ENCODE measurements at regions not wholly inside any gene's neighbourhood (a gene's known extent, or its start where the extent isn't known, plus 50 kb on each side); places are given as distances from the start of the nearest gene placed in this dataset.

GRCh38 chr3:194769020-194769643 lies 83.4 kb downstream of the FAM43A start:
- DNase-seq (ENCODE audit: low spot score) = peak; percentile 55

DNA sequence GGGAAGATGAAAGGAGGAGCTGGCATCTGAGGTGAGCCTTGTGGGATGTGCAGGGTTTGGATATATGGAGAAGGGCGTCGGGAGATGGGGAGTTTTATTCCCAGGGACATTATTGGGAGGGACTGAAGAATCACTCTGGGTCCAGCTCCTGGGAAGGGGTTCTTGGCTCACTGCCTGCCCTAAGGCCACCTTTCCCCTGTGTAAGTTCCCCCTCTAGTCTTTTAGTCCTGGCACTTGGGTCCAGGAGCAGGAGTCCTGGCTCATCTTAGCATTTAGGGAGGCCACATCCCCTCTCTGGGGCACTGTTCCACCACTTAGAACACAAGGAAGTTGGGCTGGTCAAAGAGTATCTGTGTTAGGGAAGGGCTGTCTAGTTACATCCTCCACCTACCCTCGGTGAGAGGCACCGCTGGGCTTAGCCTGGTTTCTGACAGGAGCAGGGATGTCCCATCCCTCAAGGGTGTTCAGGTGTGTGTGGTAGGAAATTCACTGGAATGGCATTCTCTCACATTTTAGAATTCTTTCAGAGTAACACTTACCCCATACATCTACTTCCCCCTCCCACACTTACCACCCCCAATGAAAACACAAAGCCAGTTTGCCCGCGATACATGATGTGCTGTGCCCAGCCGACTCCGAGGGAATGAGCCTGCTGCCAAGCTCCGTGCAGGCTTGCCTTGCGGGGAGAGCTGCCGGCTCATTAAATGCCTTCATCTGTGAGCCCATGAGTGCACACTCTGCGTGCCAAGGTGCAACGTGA lies 86.7 kb downstream of the FAM43A start:
- no peak for DNase-seq (ENCODE audit: low spot score)

DNA sequence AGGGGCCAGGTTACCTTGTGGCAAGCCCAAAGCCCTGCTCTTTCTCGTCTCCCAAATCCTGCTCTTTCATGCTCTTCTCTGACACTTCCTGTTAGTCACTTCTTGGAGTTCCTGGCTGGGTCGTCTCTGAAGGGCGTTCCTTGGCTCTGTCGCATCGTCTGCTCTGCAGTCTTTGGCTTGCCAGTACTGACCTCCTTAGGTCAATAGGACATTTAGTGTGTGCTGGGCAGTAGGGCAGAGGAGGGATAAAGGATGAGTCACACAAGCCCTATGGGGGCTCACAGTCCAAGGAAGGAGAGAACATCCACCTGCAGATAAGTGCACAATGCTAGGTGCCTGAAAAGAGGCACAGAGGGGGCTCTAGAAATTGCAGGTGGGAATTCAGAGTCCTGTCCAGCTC lies 87.5 kb downstream of the FAM43A start:
- DNase-seq (ENCODE audit: low spot score) = no peak

GRCh38 chr3:194773771-194774455 lies 88.2 kb downstream of the FAM43A start:
- DNase-seq (ENCODE audit: low spot score) = no peak

DNA sequence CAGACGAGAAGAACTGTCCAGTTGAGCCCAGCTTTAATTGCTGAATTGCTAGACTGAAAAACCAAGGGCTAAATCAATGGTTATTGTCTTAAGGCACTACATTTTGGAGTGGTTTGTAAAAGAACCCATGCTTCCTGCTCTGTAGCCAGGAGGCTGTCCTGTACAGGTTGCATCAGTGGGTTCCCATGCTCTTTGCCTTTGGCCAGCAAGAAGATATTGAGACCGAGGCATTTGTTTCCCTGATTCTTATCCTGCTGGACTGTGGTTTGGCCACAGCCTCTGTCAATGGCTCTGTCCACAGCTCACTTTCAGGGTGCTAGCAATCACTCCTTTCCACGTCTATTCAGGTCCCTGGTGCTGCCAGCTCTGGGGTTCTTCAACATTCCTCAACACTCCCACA lies 89.6 kb downstream of the FAM43A start:
- no peak for DNase-seq (ENCODE audit: low spot score)

DNA sequence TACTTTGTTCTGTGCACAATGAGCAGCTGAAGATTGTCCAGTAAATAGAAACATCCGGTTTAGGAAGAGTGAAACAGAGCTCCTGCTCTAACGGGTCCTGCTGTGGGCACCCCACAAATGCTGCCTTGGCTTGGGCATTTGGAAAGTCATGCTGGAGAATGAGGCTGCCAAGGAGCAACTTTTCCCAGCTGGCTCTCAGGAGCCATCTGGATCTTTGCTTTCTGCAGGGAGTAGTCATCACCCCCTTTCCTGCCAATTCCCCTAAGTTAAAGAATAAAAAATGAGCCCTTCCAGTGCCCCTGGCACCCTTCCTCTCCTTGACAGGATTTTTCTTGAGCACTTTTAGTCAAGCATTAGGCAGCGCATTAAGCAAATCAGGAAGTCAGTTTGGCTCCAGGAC lies 90.0 kb downstream of the FAM43A start:
- DNase-seq (ENCODE audit: low spot score) = no peak

- DNase-seq (ENCODE audit: low spot score) = no peak
Measured at GRCh38 chr3:194777729-194778128, 92.0 kb downstream of the FAM43A start.

DNA sequence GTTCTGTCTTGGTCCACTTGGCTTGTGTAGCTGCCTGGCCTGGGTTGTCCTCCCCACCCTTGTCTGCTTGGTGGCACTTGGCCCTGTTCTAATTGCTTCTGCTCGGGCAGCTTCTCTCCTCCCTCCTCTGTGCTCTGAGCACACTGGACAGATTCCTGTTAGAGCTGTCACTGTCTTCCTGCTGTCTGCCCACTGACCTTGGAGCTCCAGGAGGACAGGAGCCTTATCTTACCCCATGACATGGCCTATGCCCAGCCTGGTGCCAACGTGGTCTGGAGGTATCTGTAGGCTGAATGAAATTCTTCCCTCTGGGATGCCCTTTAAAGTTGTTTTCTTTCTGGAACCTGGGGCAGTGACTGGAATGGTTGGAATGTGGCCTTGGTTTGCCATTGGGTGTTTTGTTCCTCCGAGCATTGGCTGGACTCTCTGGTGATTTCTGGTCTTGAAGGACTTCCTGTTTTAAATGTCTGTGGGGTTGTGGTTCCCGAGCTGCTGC lies 94.1 kb downstream of the FAM43A start:
- DNase-seq (ENCODE audit: low spot score) = no peak

- no peak for DNase-seq (ENCODE audit: low spot score)
Measured at GRCh38 chr3:194780706-194781105, 95.0 kb downstream of the FAM43A start.

GRCh38 chr3:194781617-194782016 lies 95.9 kb downstream of the FAM43A start:
- DNase-seq (ENCODE audit: low spot score) = no peak

- no peak for DNase-seq (ENCODE audit: low spot score)
Measured at GRCh38 chr3:194782698-194783404, 97.2 kb downstream of the FAM43A start.

- no peak for DNase-seq (ENCODE audit: low spot score)
Measured at GRCh38 chr3:194784361-194784760, 98.7 kb downstream of the FAM43A start.

- DNase-seq (ENCODE audit: low spot score) = no peak
Measured at GRCh38 chr3:194785315-194785714, 99.6 kb downstream of the FAM43A start.

GRCh38 chr3:194787072-194787471 lies 101.4 kb downstream of the FAM43A start:
- DNase-seq (ENCODE audit: low spot score) = no peak

DNA sequence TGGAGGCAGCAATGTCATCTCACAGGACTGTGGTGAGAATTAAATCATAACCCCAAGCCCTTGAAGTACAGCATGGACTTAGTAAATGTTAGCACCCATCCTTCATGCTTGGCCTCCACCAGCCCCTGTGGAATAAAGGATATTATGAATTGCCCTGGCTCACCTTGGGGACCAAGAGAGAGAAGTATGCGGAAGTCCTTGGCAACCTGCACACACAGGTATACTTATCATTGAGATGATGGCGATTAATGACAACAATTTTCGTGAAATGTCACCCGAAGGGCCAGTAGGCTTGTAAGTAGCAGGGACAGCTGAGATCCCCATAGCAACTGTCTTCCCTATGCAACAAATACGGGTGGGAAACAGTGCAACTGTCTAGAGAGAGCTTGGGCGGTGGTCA lies 102.0 kb downstream of the FAM43A start:
- no peak for DNase-seq (ENCODE audit: low spot score)

- DNase-seq (ENCODE audit: low spot score) = no peak
Measured at GRCh38 chr3:194792368-194792767, 106.7 kb downstream of the FAM43A start.

GRCh38 chr3:194797555-194798250 lies 112.0 kb downstream of the FAM43A start:
- DNase-seq (ENCODE audit: low spot score) = no peak

GRCh38 chr3:194798486-194798885 lies 112.8 kb downstream of the FAM43A start:
- DNase-seq (ENCODE audit: low spot score) = no peak

GRCh38 chr3:194800002-194800401 lies 114.3 kb downstream of the FAM43A start:
- no peak for DNase-seq (ENCODE audit: low spot score)

DNA sequence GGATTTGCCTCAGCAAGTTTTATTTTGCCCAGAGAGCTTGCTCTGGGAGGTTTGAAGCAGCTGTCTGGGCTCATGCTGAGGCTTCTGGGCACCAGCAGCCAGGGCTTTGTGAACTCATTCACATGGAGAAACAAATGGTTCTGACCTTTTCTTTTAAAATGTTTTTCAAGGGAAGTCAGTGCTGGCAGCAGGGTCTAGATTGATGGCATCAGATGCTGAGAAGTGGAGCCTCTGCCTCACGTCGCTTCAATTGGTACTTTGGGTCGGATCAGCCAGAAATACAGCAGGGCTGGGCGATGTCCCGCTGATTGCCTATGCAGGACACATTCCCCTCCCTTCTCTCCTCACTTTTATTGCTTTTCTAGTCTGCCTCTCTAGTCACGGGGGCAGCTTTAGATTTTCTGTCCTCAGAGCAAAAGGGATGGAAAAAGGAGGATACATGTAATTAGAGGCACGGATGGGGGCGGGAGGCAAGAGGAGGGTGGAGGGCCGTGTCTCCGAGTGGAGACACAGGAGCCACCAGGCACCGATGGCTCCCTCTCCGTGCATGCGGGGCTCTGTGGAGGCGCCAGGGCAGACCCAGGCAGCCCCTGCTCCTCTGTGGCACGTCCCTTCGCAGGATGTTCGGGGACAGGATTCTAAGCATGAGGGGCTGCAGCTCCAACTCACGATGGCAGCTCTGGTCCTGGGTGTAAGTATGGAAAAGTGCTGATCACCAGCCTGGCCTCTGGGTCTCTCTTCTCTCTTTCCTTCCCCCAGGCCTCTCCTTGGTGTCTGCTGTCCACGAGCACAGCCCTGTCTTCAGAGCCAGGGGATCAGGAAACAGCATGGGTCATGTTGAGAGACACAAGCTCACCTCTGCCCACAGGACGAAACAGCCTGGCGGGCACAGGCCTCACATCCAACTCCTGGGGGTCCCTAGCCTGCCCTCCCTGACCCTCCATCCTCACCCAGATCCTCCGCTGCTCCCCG lies 116.1 kb downstream of the FAM43A start:
- DNase-seq (ENCODE audit: low spot score) = no peak

DNA sequence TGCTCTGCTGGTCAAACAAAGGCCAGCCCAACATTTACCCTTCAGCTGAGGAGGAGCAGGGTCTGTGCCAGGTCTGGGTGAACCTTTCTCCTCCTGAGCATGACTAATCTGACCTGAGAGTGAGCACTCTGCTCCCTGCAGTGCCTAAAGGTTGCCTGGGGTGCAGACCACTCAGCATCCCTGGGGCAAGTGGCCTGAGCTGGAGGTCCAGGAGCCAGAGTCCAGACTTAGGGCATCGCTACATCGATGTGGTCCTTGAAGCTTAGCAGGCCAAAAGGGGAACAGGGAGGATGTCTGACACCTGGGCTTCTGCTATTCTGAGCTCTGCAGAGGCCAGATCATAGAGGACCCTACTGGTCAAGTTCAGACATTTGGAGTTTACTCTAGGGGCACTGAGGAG lies 119.1 kb downstream of the FAM43A start:
- no peak for DNase-seq (ENCODE audit: low spot score)

Data from hematopoietic multipotent progenitor cell treated with erythropoietin and hydrocortisone succinate and interleukin-3 and kit ligand, for 17 days (in vitro differentiated cells).